Heart left ventricle (tissue), 13 donors: ENCODE measurements at regions not wholly inside any gene's neighbourhood (a gene's known extent, or its start where the extent isn't known, plus 50 kb on each side); places are given as distances from the start of the nearest gene placed in this dataset.

Source experiments
- CTCF ChIP-seq, 12 donors: fragments of 200-600 bp; sonication (generic) in 4 of 12; IDR thresholded peaks; one replicate each; pipeline versions ENCODE4 v1.5.0 to v1.8.0; 2018 to 2022; ENCODE audit warnings: antibody characterized with exemption in 12 of 12, mild to moderate bottlenecking in 5 of 12
- POLR2A ChIP-seq, 2 donors: fragments of 450-650 bp; IDR thresholded peaks; one replicate each; pipeline ENCODE4 v1.6.1; 2017; ENCODE audit warnings: antibody characterized with exemption in 2 of 2, mild to moderate bottlenecking in 2 of 2, moderate library complexity in 2 of 2
- donor health status: ischemic (EF 13 %, LVEDD 7.1; RV severe dilation, severe dysfunction).
- donor health status: DM: no; HTN: yes; CAD: no.
- donor health status: DM: no; HTN: no; CAD: no.
- donor health status: ischemic (EF 25% LVEDD 6.9; RV normal size, moderate dysfunction).
- donor health status: ischemic (EF 25% LVEDD 5.7; RV mildly dilated, moderate dysfunction).
- donor health status: ischemic (EF 35%, LVEDD 5.7; RV mildly dilated, moderate dysfunction).
- donor health status: nonischemic (EF 11% LVEDD 7.7; RV severe dilation, severe dysfunction).
- donor health status: DM: yes; HTN: yes; CAD: no.
- donor health status: PGD.
- donor health status: ischemic (EF 29% LVEDD 5.4; RV normal size, mild dysfunction).
- donor health status: nonischemic (EF 23%, LVEDD 6.1; RV moderate dilation, normal function).

- TF ChIP-seq CTCF (IDR thresholded peaks at IDR 0.05) (no peak), POLR2A (IDR thresholded peaks at IDR 0.05) (no peak)
Observed at GRCh38 chr12:93104535-93104934, 175.4 kb upstream of the EEA1 start.
